Esophagus squamous epithelium (tissue), 5 donors: ENCODE measurements at regions not wholly inside any gene's neighbourhood (a gene's known extent, or its start where the extent isn't known, plus 50 kb on each side); places are given as distances from the start of the nearest gene placed in this dataset.

Experiments used
- DNase-seq: peaks from one replicate; lab custom pipeline; 2025; lab: John Stamatoyannopoulos, UW
- H3K27ac ChIP-seq, 4 donors: fragments of 200-600 bp; sonication (generic); one replicate each; pipeline ENCODE4 v1.5.1; 2016 to 2019; ENCODE audit warnings: mild to moderate bottlenecking in 1 of 4
- H3K27me3 ChIP-seq, 4 donors: fragments of 200-600 bp; sonication (generic); 1 replicate in 3 of 4; 2 replicates in 1 of 4; pipeline versions ENCODE4 v1.5.1 to v1.6.0; 2017 to 2021; ENCODE audit warnings: antibody characterized with exemption in 1 of 4
- H3K36me3 ChIP-seq, 3 donors: fragments of 200-600 bp; sonication (generic); one replicate each; pipeline ENCODE4 v1.5.1; 2016 to 2019
- H3K4me1 ChIP-seq, 3 donors: fragments of 200-600 bp; sonication (generic); one replicate each; pipeline ENCODE4 v1.5.1; 2017 to 2019
- H3K4me3 ChIP-seq, 4 donors: fragments of 200-600 bp; sonication (generic); 1 replicate in 3 of 4; 2 replicates in 1 of 4; pipeline ENCODE4 v1.5.1; 2016 to 2019; ENCODE audit warnings: mild to moderate bottlenecking in 2 of 4, moderate library complexity in 1 of 4
- H3K9me3 ChIP-seq, 3 donors: fragments of 200-600 bp; sonication (generic); one replicate each; pipeline ENCODE4 v1.5.1; 2016 to 2019
- POLR2A ChIP-seq, 4 donors: fragments of 450-650 bp; IDR thresholded peaks; one replicate each; pipeline ENCODE4 v1.6.1; 2017; ENCODE audit warnings: antibody characterized with exemption in 4 of 4, mild to moderate bottlenecking in 4 of 4, moderate library complexity in 3 of 4
- WGBS, 2 donors: methylation state at CpG; one replicate each; pipeline ENCODE4 v1.1.5; 2018; 5-methylcytosine and 5-hydroxymethylcytosine counted together
- intact Hi-C: fragments of 100-400 bp; cut with DNase I; formaldehyde crosslinking; loops from one replicate; pipeline ENCODE4 v1.15.0; 2022
- TF ChIP-seq, protein P1 (sequence below), 6 experiments: fragments of 450-650 bp in 4 of 6; fragments of 200-600 bp in 2 of 6; sonication (generic) in 2 of 6; IDR thresholded peaks; one replicate each; pipeline ENCODE4 v1.5.1; 2016 to 2019; ENCODE audit warnings: antibody characterized with exemption in 6 of 6, mild to moderate bottlenecking in 4 of 6, moderate library complexity in 4 of 6
- donor health status: DM: yes; HTN: yes; CAD: no.

DNA sequence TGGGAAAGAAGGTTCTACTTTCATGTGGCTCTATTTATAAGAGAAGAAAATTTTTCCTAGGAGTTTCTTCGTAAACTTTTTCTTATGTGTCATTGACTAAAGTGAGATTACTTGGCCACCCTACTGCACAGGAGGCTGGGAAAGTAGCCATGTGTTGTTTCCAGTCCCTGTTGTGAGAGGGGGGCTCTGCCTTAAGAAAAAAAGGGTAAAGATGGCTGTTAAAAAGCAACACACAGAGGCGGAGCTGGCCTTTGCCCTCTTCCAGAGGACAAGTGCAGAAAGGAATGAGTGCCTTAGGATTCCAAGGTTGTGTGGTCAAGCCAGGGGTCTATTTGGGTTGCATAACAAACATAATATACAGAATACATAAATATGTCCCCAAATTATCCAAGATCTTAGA lies 230.0 kb upstream of the CXCR4 start:
- DNase-seq, result no peak
- 50 to 81% methylated on average over 2 of the region's 2 CpGs for WGBS, 2 donors
- TF ChIP-seq, protein P1, sequence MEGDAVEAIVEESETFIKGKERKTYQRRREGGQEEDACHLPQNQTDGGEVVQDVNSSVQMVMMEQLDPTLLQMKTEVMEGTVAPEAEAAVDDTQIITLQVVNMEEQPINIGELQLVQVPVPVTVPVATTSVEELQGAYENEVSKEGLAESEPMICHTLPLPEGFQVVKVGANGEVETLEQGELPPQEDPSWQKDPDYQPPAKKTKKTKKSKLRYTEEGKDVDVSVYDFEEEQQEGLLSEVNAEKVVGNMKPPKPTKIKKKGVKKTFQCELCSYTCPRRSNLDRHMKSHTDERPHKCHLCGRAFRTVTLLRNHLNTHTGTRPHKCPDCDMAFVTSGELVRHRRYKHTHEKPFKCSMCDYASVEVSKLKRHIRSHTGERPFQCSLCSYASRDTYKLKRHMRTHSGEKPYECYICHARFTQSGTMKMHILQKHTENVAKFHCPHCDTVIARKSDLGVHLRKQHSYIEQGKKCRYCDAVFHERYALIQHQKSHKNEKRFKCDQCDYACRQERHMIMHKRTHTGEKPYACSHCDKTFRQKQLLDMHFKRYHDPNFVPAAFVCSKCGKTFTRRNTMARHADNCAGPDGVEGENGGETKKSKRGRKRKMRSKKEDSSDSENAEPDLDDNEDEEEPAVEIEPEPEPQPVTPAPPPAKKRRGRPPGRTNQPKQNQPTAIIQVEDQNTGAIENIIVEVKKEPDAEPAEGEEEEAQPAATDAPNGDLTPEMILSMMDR (IDR thresholded peaks at IDR 0.05), result no peak
- TF ChIP-seq POLR2A (IDR thresholded peaks at IDR 0.05), result no peak
- Histone ChIP-seq H3K27ac (no peak overlapping the region), H3K9me3 (no peaks in the 10 kb centered on the region), H3K36me3 (no peaks in the 10 kb centered on the region), H3K4me3 (no peak overlapping the region), H3K27me3 (no peaks in the 10 kb centered on the region), H3K4me1 (no peaks in the 10 kb centered on the region)
- intact Hi-C loops, result no loop called here

DNA sequence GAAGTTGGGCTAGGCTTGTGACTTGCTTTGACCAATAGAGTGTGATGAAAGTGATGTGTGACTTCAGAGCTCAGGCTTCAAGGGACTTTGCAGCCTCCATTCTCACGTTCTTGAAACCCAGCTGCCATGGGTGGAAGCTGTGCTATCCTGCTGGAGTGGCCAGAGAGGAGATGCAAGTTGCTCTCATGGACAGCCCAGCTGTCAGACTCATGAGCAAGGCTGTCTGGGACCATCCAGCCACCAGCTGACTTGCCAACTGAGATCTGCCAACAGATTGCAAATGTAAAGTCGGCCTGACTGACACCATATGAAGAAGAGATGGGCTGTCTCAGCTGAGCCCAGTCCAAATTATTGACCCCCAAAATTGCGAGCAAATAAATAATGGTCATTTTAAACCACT lies 226.4 kb upstream of the CXCR4 start:
- no peaks in the 10 kb centered on the region for H3K4me1 ChIP-seq
- H3K4me3 ChIP-seq, result no peak overlapping the region
- no peak for DNase-seq
- H3K9me3 ChIP-seq, result no peaks in the 10 kb centered on the region
- no peaks in the 10 kb centered on the region for H3K27me3 ChIP-seq
- TF ChIP-seq POLR2A (IDR thresholded peaks at IDR 0.05), result no peak
- TF ChIP-seq, protein P1 (IDR thresholded peaks at IDR 0.05), result no peak
- H3K36me3 ChIP-seq, result no peaks in the 10 kb centered on the region
- WGBS, 2 donors, result 64 to 100% methylated on average over 2 to 3 of the region's 3 CpGs
- no peak overlapping the region for H3K27ac ChIP-seq
- intact Hi-C loops, result no loop called here

DNA sequence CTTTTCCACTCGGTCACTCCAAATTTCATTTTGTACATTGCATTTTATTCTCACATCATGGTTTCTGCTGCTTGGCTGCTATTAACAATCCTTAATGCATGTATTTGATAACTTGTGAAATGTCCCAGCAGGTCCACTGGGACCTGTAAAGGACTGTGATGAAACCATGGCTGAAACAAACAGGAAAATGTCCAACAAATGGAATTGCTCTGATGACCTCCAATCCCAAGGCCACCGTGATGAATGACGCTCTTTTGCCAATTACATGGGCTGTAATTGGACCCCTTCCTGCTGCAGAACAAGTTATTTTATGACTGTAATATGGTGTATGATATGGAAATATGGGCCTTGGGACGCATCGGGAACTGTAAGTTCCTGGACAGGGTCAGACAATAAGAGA lies 224.2 kb upstream of the CXCR4 start:
- TF ChIP-seq, protein P1 (IDR thresholded peaks at IDR 0.05), result no peak
- no peak for TF ChIP-seq POLR2A (IDR thresholded peaks at IDR 0.05)
- no peak for DNase-seq
- Histone ChIP-seq H3K4me3 (no peak overlapping the region), H3K9me3 (no peaks in the 10 kb centered on the region), H3K27ac (no peak overlapping the region), H3K4me1 (no peaks in the 10 kb centered on the region), H3K36me3 (no peaks in the 10 kb centered on the region), H3K27me3 (no peaks in the 10 kb centered on the region)
- 79 to 82% methylated on average over 5 of the region's 5 CpGs for WGBS, 2 donors
- intact Hi-C loops, result no loop called here

DNA sequence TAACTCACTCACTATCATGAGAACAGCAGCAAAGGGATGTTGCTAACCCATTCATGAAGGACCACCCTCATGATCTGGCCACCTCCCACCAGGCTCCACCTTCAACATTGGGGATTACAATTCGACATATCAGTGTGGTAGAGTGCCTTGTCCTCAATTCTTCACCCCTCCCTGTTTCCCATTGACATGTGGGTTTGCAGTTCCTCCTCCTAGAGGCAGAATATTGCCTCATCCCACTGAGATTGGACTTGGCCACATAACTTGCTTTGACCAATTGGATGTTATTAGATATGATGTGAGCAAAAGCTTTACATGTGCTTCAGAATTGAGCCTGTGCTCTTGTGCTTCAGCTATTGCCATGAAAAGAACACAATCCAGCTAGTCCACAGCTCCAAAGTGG lies 217.0 kb upstream of the CXCR4 start:
- WGBS, 2 donors, result 28% methylated on average over 1 of the region's 1 CpG; no CpG with 5 or more reads in 1 of the 2 donors
- TF ChIP-seq POLR2A (IDR thresholded peaks at IDR 0.05), result no peak
- TF ChIP-seq, protein P1 (IDR thresholded peaks at IDR 0.05), result no peak
- intact Hi-C loops, result no loop called here

DNA sequence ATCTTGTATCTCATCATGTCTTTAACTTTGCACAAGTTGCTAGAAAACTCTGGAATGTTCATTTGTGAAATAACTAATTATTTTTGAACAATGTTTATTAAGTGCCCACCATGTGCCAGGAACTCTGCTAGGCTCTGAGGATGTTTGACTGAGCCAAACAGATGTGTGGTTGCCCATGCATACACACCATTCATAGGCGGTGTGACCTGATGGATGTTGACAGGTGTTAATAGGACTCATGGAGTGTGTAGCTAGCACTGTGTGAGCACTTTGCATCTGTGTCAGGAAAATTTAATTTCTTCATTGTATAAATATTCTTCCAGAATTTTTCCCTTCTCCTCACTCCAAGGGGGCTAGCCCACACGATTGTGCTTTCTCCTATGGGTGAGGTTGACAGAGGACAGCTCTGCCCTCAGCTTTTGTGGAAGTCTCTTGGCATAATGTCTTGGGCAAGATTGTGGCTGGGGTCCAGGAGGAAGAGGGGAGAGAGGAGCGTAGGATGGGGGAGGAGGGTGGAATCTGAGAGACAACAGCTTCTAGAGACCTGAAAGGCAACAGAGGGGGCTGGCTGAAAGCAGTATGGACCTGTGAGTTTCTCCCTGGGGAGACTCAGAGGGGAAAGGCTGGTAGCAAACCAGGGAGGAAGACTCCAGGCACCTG lies 214.6 kb upstream of the CXCR4 start:
- 71 to 81% methylated on average over 2 to 3 of the region's 3 CpGs for WGBS, 2 donors
- Histone ChIP-seq H3K9me3 (no peaks in the 10 kb centered on the region), H3K4me3 (no peak overlapping the region), H3K4me1 (no peaks in the 10 kb centered on the region), H3K27ac (no peak overlapping the region), H3K27me3 (no peaks in the 10 kb centered on the region), H3K36me3 (no peaks in the 10 kb centered on the region)
- intact Hi-C loops, result no loop called here
- DNase-seq, result no peak
- TF ChIP-seq, protein P1 (IDR thresholded peaks at IDR 0.05), result no peak
- no peak for TF ChIP-seq POLR2A (IDR thresholded peaks at IDR 0.05)

More for the DNA sequence above, 217.0 kb upstream of the CXCR4 start:
- H3K4me1 ChIP-seq, result no peaks in the 10 kb centered on the region
- no peaks in the 10 kb centered on the region for H3K36me3 ChIP-seq
- no peak overlapping the region for H3K27ac ChIP-seq
- no peak for DNase-seq
- no peaks in the 10 kb centered on the region for H3K9me3 ChIP-seq
- no peaks in the 10 kb centered on the region for H3K27me3 ChIP-seq
- H3K4me3 ChIP-seq, result no peak overlapping the region
